ENCODE measurements at regions not wholly inside any gene's neighbourhood (a gene's known extent, or its start where the extent isn't known, plus 50 kb on each side); places are given as distances from the start of the nearest gene placed in this dataset.

DNA sequence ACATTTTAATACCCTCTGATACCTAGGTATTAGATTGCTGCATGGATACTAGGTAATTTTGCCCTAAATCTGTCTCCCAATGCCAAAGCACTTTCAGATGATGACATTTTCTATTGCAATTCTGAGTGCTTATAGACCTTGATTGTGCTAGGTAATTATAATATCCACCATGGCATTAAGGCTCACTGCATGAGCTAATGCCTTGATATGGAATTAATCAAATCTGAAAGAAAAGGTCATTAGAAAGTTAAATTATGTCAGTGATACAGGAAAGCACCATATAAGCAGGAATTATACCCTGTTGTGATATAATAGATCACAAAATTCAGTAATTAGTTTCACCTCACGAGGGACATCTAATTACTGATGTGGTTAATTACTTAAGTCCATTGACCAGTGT is 521.4 kb downstream of the DNAJB9 start:
- TF ChIP-seq CTCF (IDR thresholded peaks at IDR 0.05) (no peak), POLR2A (IDR thresholded peaks at IDR 0.05) (no peak)

All from body of pancreas (tissue), 4 donors.